Ishikawa (cell line): ENCODE measurements at regions not wholly inside any gene's neighbourhood (a gene's known extent, or its start where the extent isn't known, plus 50 kb on each side); places are given as distances from the start of the nearest gene placed in this dataset.

Experiments
- CEBPB ChIP-seq: IDR thresholded peaks from 2 replicates; pipeline ENCODE4 v1.6.1; 2012
- CREB1 ChIP-seq: IDR thresholded peaks from 2 replicates; pipeline ENCODE4 v1.6.1; 2012; ENCODE audit warnings: low read depth
- EGR1 ChIP-seq: IDR thresholded peaks from 2 replicates; pipeline ENCODE4 v1.6.1; 2012
- EP300 ChIP-seq: IDR thresholded peaks from 2 replicates; pipeline ENCODE4 v1.6.1; 2012; ENCODE audit warnings: borderline replicate concordance
- FOXM1 ChIP-seq: IDR thresholded peaks from 2 replicates; pipeline ENCODE4 v1.6.1; 2012; ENCODE audit warnings: low read depth, borderline replicate concordance
- NFIC ChIP-seq: IDR thresholded peaks from 2 replicates; pipeline ENCODE4 v1.6.1; 2012
- RAD21 ChIP-seq: IDR thresholded peaks from 2 replicates; pipeline ENCODE4 v1.6.1; 2012; ENCODE audit warnings: low read depth
- TAF1 ChIP-seq: IDR thresholded peaks from 2 replicates; pipeline ENCODE4 v1.6.1; 2012; ENCODE audit warnings: low read depth, mild to moderate bottlenecking
- TCF12 ChIP-seq: IDR thresholded peaks from 2 replicates; pipeline ENCODE4 v1.6.1; 2012; ENCODE audit warnings: low read depth
- TEAD4 ChIP-seq: IDR thresholded peaks from 2 replicates; pipeline ENCODE4 v1.6.1; 2012
- YY1 ChIP-seq: IDR thresholded peaks from 2 replicates; pipeline ENCODE4 v1.6.1; 2012; ENCODE audit warnings: low read depth
- ZBTB7A ChIP-seq: IDR thresholded peaks from 2 replicates; pipeline ENCODE4 v1.6.1; 2012; ENCODE audit warnings: low read depth
- TF ChIP-seq, protein P1 (sequence below): IDR thresholded peaks from 2 replicates; pipeline ENCODE4 v1.6.1; 2012
- TF ChIP-seq, protein P2 (sequence below): IDR thresholded peaks from 2 replicates; pipeline ENCODE4 v1.6.1; 2012; ENCODE audit warnings: low read depth, mild to moderate bottlenecking

- TF ChIP-seq TCF12, result no peak
- TF ChIP-seq CREB1, result no peak
- no peak for TF ChIP-seq EP300
- TF ChIP-seq, protein P1, sequence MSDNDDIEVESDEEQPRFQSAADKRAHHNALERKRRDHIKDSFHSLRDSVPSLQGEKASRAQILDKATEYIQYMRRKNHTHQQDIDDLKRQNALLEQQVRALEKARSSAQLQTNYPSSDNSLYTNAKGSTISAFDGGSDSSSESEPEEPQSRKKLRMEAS, result no peak
- TF ChIP-seq, protein P2, sequence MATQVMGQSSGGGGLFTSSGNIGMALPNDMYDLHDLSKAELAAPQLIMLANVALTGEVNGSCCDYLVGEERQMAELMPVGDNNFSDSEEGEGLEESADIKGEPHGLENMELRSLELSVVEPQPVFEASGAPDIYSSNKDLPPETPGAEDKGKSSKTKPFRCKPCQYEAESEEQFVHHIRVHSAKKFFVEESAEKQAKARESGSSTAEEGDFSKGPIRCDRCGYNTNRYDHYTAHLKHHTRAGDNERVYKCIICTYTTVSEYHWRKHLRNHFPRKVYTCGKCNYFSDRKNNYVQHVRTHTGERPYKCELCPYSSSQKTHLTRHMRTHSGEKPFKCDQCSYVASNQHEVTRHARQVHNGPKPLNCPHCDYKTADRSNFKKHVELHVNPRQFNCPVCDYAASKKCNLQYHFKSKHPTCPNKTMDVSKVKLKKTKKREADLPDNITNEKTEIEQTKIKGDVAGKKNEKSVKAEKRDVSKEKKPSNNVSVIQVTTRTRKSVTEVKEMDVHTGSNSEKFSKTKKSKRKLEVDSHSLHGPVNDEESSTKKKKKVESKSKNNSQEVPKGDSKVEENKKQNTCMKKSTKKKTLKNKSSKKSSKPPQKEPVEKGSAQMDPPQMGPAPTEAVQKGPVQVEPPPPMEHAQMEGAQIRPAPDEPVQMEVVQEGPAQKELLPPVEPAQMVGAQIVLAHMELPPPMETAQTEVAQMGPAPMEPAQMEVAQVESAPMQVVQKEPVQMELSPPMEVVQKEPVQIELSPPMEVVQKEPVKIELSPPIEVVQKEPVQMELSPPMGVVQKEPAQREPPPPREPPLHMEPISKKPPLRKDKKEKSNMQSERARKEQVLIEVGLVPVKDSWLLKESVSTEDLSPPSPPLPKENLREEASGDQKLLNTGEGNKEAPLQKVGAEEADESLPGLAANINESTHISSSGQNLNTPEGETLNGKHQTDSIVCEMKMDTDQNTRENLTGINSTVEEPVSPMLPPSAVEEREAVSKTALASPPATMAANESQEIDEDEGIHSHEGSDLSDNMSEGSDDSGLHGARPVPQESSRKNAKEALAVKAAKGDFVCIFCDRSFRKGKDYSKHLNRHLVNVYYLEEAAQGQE, result no peak
- no peak for TF ChIP-seq TEAD4
- no peak for TF ChIP-seq FOXM1
- TF ChIP-seq TAF1, result no peak
- TF ChIP-seq NFIC, result no peak
- TF ChIP-seq ZBTB7A, result no peak
- TF ChIP-seq YY1, result no peak
- TF ChIP-seq RAD21, result no peak
- TF ChIP-seq EGR1, result no peak
- TF ChIP-seq CEBPB, result no peak
Measured at GRCh38 chr18:51721996-51722395, 524.5 kb upstream of the MEX3C start.
